ENCODE measurements at regions not wholly inside any gene's neighbourhood (a gene's known extent, or its start where the extent isn't known, plus 50 kb on each side); places are given as distances from the start of the nearest gene placed in this dataset.
A peak's percentile ranks its signal among the peaks of the same experiment; 100 is the strongest.

DNA sequence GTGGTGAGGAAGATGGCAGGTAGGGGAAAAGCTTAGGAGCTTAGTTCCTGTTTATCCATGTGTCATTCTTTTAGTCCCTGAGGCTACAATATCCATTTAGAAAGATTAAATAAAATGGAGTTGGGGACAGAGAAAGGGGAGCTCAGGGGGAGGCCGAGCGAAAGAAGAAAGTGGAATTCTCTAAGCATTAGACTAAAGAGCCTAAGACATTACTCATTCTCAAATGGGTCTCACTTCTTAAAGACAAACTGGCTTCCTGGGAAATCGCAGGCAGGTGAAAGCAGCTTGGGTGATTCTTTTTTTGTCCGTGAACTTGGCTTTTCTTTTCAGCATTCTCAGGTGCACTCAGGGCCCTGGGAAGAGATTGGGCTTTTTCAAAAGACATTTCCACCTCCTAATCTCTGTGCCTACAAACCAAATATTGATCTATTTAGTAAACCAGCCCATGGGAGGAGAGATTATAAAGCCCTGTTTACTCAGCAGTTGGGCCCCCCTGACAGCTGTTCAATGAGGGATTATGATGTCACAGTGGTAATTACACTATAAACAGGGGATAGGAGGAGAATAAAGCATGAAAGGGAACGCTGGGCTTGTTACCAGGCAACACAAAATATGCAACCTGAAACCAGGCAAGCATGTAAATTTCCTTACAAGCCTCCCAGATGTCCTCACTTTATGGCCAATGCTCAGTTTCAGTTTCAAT is 584.0 kb downstream of the ACTL7B start:
- peak overlapping the region; percentile 36 to 77 (median 52) for H3K27ac ChIP-seq
- H3K27me3 ChIP-seq, result no peaks in the 10 kb centered on the region
- no peaks in the 10 kb centered on the region for H3K9me3 ChIP-seq
- TF ChIP-seq, protein P1, sequence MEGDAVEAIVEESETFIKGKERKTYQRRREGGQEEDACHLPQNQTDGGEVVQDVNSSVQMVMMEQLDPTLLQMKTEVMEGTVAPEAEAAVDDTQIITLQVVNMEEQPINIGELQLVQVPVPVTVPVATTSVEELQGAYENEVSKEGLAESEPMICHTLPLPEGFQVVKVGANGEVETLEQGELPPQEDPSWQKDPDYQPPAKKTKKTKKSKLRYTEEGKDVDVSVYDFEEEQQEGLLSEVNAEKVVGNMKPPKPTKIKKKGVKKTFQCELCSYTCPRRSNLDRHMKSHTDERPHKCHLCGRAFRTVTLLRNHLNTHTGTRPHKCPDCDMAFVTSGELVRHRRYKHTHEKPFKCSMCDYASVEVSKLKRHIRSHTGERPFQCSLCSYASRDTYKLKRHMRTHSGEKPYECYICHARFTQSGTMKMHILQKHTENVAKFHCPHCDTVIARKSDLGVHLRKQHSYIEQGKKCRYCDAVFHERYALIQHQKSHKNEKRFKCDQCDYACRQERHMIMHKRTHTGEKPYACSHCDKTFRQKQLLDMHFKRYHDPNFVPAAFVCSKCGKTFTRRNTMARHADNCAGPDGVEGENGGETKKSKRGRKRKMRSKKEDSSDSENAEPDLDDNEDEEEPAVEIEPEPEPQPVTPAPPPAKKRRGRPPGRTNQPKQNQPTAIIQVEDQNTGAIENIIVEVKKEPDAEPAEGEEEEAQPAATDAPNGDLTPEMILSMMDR (IDR thresholded peaks at IDR 0.05), result no peak
- no peak for TF ChIP-seq POLR2AphosphoS5 (IDR thresholded peaks at IDR 0.05)
- TF ChIP-seq POLR2A (IDR thresholded peaks at IDR 0.05), result no peak
- TF ChIP-seq EP300 (IDR thresholded peaks at IDR 0.05), result no peak
- peak overlapping the region in 2 of 4 donors; percentile 32 to 36 for H3K4me3 ChIP-seq
- peak; percentile 24 to 81 for ATAC-seq (ENCODE audit: low FRiP score in 2 of 2)
- no peak for DNase-seq
- H3K36me3 ChIP-seq, result no peaks in the 10 kb centered on the region
- 64 to 69% methylated on average over 5 of the region's 5 CpGs for WGBS, 2 donors
- H3K4me1 ChIP-seq, result peaks cover 9 to 15% (median 13%) of the 10 kb centered on the region in 4 donors

DNA sequence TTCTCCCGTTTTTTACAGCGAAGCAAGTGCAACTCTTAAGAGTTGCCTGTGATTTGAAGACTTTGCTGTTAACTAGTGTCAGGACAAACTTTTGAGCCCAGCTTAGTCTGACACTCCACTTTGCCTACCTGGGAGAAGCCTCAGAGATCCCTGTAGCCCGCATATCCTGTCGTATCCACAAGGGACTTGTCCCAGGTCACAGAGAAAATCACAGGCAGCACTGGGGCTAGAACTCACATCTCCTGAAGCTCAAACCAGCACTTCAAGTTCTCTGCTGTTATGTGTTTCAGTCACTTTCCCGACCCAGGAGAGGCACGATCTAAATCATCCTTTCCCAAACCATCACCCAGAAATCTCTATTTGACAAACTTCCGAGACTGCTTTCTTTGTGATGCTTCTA is 584.5 kb downstream of the ACTL7B start:
- TF ChIP-seq POLR2A (IDR thresholded peaks at IDR 0.05), result no peak
- TF ChIP-seq, protein P1 (IDR thresholded peaks at IDR 0.05), result no peak
- no peak for TF ChIP-seq EP300 (IDR thresholded peaks at IDR 0.05)
- no peak for TF ChIP-seq POLR2AphosphoS5 (IDR thresholded peaks at IDR 0.05)
- ATAC-seq (ENCODE audit: low FRiP score in 2 of 2), result no peak
- Histone ChIP-seq H3K27ac (peak overlapping the region in 1 of 4 donors; percentile 1), H3K9me3 (no peaks in the 10 kb centered on the region), H3K4me3 (no peak overlapping the region), H3K36me3 (no peaks in the 10 kb centered on the region), H3K27me3 (no peaks in the 10 kb centered on the region), H3K4me1 (peaks cover 9 to 15% (median 13%) of the 10 kb centered on the region in 4 donors)
- DNase-seq, result no peak
- 95 to 97% methylated on average over 7 of the region's 7 CpGs for WGBS, 2 donors

GRCh38 chr9:108270561-108270960 is 585.2 kb downstream of the ACTL7B start:
- DNase-seq (no peak), ATAC-seq (ENCODE audit: low FRiP score in 2 of 2) (no peak)
- Histone ChIP-seq H3K27ac (no peak overlapping the region), H3K9me3 (no peaks in the 10 kb centered on the region), H3K4me3 (no peak overlapping the region), H3K4me1 (peaks cover 9 to 15% (median 13%) of the 10 kb centered on the region in 4 donors), H3K36me3 (no peaks in the 10 kb centered on the region), H3K27me3 (no peaks in the 10 kb centered on the region)
- WGBS, 2 donors, result 74 to 81% methylated on average over 3 of the region's 3 CpGs
- TF ChIP-seq POLR2A (IDR thresholded peaks at IDR 0.05) (no peak), POLR2AphosphoS5 (IDR thresholded peaks at IDR 0.05) (no peak), EP300 (IDR thresholded peaks at IDR 0.05) (no peak)
- TF ChIP-seq, protein P1 (IDR thresholded peaks at IDR 0.05), result no peak

- H3K4me3 ChIP-seq, result no peak overlapping the region
- H3K27ac ChIP-seq, result no peak overlapping the region
- WGBS, 2 donors, result 100% methylated on average over 1 of the region's 1 CpG
Observed at GRCh38 chr9:108270051-108270450, 585.7 kb downstream of the ACTL7B start.

More at GRCh38 chr9:108270051-108270450, 585.7 kb downstream of the ACTL7B start:
- no peak for ATAC-seq (ENCODE audit: low FRiP score in 2 of 2)
- peaks cover 9 to 15% (median 13%) of the 10 kb centered on the region in 4 donors for H3K4me1 ChIP-seq
- no peak for DNase-seq
- H3K27me3 ChIP-seq, result no peaks in the 10 kb centered on the region
- H3K36me3 ChIP-seq, result no peaks in the 10 kb centered on the region
- TF ChIP-seq POLR2A (IDR thresholded peaks at IDR 0.05), result no peak
- no peak for TF ChIP-seq POLR2AphosphoS5 (IDR thresholded peaks at IDR 0.05)
- TF ChIP-seq, protein P1 (IDR thresholded peaks at IDR 0.05), result no peak
- no peak for TF ChIP-seq EP300 (IDR thresholded peaks at IDR 0.05)
- no peaks in the 10 kb centered on the region for H3K9me3 ChIP-seq
